ENCODE measurements at regions not wholly inside any gene's neighbourhood (a gene's known extent, or its start where the extent isn't known, plus 50 kb on each side); places are given as distances from the start of the nearest gene placed in this dataset.
"Not testable (repeated sequence)": the region's sequence is repeated elsewhere in the genome, so short reads cannot be mapped to it uniquely, and the experiment has no call there.

DNA sequence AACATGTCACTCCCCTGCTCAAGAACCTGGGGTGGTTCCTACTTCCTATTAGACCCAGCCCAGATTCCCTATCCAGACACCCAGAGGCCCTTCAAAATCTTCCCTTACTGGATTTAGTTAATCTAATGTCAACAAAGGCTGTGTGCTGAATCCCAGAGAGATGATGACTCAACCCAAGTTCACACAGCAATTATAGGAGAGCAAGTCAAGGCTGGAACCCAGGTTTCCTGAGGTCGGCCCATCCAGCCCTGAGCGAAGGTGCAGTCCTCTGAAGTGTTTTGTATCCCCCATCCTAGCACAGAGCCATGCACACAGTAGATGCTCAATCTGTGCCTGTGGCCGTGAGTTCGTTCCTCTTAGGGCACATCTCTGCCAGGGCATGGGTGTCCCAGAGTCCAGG lies 452.1 kb downstream of the GOLGA6L6 start:
- not testable (repeated sequence) for DNase-seq (ENCODE audit: low spot score)

DNA sequence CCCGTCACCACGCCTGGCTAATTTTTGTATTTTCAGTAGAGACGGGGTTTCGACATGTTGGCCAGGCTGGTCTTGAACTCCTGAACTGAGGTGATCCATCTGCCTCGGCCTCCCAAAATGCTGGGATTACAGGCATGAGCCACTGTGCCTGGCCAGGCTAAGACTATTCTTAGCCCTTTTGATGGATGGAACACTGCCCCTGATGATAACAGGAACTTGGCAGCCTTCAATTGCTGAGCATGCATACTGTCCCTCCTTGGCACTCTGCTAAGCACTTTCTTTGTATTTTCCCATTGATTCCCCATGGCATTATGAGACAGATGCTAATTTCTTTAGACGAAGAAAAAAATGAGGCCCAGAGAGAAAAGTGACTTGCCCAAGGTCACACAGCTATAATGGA lies 457.6 kb downstream of the GOLGA6L6 start:
- DNase-seq (ENCODE audit: low spot score) = not testable (repeated sequence)

DNA sequence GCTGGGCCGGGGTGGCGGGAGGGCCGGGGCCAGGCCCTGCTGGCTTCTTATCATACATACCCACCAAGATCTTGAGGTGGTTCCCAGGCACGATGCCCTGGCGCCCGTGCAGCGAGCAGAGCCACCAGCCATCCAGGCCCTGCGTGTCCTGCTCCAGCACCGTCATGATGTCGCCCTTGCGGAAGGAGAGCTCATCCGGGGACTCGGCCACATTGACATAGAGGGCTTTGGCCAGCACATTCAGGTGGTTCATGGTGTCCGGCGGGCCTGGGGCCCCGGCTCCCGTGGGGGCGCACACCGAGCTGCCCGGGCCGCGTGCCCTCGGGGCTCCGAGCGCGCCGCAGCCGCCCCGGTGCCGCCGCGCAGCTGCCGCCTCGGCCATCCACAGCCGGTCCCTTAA lies 467.5 kb downstream of the GOLGA6L6 start:
- DNase-seq (ENCODE audit: low spot score) = not testable (repeated sequence)

DNA sequence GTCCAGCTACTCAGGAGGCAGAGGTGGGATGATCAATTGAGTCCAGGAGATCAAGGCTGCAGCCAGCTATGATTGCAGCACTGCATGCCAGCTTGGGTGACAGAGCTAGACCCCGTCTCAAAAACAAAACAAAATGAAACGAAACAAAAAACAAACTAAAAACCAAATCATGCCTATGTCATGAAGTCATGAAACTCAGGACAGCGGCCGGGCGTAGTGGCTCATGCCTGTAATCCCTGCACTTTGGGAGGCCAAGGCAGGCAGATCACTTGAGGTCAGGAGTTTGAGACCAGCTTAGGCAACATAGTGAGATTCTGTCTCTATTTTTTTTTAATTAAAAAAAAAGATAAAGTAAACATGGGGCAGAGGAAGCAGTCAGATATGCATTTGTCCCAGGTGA lies 472.6 kb downstream of the GOLGA6L6 start:
- DNase-seq (ENCODE audit: low spot score) = not testable (repeated sequence)

DNA sequence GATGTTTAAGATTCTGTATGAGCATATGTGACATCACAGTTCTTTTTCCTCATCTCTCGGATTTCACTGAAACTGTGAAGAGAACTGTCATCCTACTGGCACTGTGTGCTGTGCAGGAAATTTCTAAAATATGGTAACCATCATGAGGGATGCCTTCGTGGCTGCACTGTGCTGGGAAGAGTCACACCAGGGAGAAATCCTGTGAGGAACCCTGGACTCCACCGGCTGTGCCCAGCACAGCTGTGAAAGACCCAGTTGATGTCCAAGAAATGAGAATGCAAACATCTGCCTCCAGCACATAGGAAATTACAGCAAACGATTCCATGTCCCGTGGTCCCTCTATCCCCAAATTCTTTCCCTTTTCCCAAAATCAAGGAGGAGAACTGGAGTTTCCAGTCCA lies 475.4 kb downstream of the GOLGA6L6 start:
- DNase-seq (ENCODE audit: low spot score) = not testable (repeated sequence)

DNA sequence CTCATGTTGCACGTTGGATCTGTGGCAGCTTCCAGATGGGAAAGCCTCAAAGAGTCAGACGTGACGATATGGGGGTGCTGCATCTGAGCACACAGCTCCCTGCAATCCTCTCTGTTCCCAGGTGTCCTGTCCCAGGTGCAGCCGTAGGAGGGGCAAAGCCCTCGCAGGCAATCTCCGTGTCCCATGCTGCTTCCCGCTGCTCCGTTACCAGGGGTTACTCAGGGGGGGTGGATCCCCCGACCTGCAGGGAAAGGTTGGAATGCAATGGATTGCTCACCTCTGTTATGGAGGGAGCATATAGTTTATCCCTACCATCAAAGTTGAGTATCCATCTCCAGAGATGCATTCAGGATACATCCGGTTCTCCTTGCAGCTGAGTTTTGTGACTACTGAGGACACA lies 476.1 kb downstream of the GOLGA6L6 start:
- DNase-seq (ENCODE audit: low spot score) = not testable (repeated sequence)

DNA sequence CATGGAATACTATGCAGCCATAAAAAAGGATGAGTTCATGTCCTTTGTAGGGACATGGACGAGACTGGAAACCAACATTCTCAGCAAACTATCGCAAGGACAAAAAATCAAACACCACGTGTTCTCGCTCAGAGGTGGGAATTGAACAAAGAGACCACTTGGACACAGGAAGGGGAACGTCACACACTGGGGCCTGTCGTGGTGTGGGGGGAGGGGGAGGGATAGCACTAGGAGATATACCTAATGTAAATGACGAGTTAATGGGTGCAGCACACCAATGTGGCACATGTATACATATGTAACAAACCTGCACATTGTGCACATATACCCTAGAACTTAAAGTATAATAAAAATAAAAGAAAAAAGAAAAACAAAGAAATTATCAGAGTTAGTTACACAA lies 478.4 kb downstream of the GOLGA6L6 start:
- DNase-seq (ENCODE audit: low spot score) = not testable (repeated sequence)

DNA sequence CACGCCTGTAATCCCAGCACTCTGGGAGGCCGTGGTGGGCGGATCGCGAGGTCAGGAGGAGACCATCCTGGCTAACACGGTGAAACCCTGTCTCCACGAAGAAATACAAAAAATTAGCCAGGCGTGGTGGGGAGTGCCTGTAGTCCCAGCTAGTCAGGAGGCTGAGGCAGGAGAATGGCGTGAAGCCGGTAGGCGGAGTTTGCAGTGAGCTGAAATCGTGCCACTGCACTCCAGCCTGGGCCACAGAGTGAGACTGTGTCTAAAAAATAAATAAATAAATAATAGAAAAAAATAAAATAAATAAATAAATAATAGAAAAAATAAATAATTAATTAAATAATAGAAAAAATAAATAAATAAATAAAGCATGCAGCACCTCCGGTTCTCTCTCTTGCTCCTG lies 480.8 kb downstream of the GOLGA6L6 start:
- not testable (repeated sequence) for DNase-seq (ENCODE audit: low spot score)

DNA sequence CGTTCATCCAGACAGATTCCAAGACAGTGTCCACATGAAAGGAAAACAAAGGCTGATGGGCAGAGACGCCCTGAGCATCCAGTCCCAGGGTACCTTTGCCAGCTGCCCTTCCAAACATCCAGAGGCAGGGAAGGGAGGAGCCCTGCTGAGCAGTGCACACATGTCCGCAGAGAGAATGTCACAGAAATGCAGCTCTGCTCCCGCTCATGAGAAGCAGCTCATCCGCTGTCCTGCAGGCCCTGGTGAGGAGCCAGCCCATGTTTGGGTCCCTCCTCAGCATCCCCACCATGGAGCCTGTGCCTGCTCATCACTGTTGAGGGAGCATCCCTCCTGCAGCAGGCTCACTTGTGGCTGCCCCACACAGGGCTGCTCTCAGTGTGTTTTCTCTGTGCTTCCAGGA lies 484.7 kb downstream of the GOLGA6L6 start:
- DNase-seq (ENCODE audit: low spot score) = not testable (repeated sequence)

DNA sequence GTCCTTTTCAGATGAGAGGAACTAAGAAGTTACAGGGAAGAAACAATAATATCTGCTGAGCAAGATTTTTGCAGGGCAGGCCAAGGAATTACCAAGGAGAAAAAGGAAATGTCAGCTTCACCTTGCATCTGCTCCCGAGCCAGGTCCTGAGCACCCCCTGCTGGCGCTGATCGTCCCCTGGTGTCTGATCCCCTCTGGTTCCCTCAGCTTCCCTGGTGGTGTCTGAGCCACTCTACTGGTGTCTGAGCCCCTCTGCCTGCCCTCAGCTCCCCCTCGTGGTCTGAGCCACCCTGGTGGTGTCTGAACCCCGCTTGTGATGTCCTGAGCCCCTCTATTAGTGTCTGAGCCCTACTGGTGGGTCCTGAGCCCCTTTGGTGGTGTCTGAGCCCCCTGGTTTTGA lies 485.7 kb downstream of the GOLGA6L6 start:
- DNase-seq (ENCODE audit: low spot score) = not testable (repeated sequence)

DNA sequence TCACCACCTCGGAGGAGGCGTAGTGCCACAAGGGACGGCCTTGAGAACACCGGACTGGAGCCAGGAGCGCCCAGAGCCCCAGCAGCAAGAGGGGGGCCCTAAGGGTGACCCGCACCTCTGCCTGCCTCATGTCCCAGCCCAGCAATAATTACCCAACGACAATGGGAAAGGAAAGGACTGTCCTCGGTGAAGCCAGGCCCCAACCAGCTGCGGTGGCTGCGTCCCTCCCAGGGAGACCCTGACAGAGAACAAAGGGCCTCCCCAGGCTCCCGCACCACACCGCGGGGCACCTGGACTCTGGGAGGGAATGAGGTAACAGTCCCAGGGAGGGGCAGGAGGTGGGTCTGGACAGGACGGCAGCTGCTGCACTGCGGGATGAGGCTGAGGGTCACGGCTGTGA lies 493.4 kb downstream of the GOLGA6L6 start:
- DNase-seq (ENCODE audit: low spot score) = not testable (repeated sequence)

DNA sequence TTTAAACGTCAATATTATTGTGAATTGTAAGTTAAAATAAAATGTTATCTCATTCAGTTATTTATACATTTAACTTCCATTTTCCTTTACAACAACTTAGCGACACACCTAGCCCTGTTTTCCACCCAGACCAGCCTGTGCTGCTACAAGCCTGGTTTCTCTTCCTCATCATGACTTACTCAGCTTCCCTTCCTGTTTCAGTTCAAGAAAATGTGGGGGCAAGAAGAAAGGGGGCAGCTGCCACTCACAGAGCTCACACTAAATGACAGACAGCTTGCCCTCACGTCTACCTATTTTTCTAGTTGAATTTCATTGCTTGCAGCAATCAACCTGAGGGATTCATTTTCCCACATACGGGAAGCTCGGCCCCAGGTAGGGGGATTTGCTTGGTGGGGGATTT lies 496.4 kb downstream of the GOLGA6L6 start:
- not testable (repeated sequence) for DNase-seq (ENCODE audit: low spot score)

DNA sequence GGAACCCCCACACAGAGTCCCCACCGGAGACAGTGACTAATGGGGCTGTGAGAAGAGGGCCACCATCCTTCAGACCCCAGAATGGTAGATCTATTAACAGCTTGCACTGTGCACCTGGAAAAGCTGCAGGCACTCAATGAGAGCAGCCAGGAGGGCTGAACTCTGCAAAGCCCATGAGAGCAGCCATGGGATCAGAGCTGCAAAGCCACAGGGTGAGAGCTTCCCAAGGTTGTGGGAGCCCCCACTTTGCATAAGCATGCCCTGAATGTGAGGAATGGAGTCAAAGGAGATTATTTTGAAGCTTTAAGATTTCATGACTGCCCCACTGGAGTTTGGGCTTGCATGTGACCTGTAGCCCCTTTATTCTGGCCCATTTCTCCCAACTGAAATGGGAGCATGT lies 500.9 kb downstream of the GOLGA6L6 start:
- not testable (repeated sequence) for DNase-seq (ENCODE audit: low spot score)

DNA sequence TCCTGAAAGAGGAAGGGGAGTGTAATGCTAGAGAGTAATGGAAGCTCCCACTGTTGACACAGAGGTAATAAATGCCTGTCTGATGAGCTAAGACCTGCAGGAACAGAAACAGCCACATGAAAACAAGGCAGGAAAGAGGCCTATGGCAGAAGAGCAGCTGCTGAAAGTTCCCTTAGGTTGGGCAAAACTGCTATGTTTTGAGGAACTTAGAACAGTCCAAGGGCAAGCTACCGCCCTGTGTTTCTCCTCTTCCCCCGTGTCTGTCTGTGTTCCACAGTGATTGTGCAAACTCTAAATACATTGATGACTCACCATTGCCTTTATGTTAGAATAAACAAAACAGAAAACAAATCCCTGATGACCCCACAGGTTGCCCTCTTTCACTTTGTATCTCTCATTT lies 516.6 kb downstream of the GOLGA6L6 start:
- not testable (repeated sequence) for DNase-seq (ENCODE audit: low spot score)

DNA sequence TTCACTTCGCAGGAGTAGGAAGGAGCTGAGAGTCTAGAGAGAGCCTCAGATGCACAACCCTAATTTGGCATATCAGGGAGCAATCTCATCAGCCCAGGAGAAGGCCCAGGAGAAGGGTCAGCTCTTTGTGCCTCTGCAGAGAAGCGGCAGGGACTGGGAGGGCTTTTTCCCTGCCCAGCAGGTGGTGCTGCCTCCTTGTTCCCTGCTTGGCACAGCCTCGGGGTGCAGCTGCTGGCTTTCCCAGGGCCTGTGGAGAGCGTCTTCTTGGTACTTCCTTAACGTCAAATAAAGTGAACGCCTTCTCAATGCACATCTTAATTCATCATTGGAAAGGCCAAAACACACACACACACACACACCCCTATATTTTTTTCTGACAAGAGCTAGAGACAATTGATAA lies 519.3 kb downstream of the GOLGA6L6 start:
- DNase-seq (ENCODE audit: low spot score) = not testable (repeated sequence)

DNA sequence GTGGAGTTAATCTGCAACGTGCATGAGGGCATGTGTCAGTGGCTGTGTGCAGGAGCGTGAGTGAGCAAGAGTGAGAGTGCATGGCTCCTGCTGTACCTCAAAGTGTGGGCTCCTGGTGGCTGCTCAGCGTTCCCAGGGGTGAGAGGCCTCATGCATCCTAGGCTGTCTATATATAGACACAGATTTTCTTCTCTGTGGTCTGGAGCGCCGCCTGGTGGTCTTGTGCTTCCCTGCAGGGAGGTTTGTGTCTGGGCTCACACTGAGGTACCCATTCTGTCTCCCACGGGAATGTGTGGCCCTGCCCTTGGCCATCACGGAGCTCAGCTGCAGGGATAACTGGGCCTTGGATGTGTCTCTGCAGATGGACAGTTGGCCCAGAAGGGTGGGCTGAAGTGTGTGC lies 520.2 kb downstream of the GOLGA6L6 start:
- not testable (repeated sequence) for DNase-seq (ENCODE audit: low spot score)

DNA sequence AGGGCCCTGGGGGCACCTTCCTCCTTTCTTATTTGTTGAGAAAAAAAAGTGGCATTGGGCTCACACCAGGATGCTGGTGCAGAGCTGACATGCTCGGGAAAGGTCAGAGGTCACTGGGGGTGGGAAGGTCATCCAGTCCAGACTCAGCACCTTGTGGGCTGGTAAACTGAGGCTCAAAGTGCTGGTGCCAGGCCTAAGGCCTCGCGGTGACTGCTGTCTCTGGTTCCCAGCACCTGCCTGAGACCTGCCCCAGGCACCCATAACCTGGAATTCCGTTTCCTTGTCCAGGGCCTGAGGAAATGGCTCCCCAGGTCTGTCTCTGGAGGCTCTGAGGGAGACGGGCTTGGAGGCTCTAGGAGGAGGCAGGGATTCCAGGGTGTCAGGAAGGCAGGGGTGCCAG lies 521.0 kb downstream of the GOLGA6L6 start:
- not testable (repeated sequence) for DNase-seq (ENCODE audit: low spot score)

DNA sequence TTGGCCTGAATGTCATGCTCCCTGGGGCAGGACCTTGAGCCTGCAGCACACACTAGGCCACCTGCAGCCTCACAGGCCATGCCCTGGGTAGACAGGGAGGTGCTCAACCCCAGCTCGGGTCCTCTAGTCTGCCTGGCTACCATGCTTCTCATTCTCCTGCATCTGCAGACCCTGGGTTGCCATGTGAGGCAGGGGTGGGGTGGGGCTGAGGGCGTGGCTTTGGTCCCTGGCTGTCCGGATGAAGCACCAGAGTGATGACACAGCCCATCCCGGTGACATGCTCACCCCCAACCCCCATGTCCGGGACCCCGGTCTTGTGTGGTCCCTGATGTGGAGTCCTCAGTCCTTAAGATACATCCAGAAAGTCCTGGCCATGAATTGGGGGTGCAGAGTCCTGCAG lies 521.8 kb downstream of the GOLGA6L6 start:
- DNase-seq (ENCODE audit: low spot score) = not testable (repeated sequence)

DNA sequence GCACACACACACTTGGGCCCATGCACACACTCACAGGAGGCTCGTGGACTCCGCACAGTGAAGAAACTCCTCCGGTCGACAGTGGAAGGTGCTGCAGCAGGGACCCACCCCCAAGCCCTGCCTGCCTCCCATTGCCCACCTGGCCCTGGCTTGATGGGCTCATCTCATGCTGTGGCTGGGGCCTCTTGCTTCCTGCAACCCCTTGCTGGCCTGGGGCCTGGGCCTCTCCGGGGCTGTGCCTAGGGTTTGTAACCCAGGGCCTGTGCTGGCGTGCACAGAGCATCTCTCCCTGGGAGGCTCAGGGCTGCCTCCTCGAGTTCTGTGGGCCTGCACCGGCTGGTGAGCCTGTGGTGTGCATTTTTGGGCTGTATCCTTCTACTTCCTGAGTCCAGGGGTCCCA lies 524.0 kb downstream of the GOLGA6L6 start:
- not testable (repeated sequence) for DNase-seq (ENCODE audit: low spot score)

DNA sequence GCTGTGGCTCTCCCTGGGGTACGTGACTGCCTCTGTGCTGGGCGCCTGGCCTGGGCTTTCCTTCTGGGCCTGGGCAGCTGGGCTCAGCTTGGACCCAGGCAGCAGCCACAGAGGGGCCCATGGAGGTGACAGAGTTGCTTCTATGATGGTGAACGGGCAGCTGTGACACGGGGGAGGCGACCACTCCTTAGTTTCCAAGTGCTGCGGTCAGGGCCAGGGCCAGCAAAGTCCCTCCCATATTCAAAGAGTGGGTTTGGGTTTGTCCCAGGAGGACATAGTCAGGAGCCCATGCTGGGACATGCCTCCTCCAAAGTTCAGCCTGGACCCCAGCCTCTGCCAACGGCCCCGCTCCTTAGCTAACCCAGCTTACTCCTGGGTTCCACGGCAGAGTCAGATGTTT lies 524.7 kb downstream of the GOLGA6L6 start:
- not testable (repeated sequence) for DNase-seq (ENCODE audit: low spot score)

DNA sequence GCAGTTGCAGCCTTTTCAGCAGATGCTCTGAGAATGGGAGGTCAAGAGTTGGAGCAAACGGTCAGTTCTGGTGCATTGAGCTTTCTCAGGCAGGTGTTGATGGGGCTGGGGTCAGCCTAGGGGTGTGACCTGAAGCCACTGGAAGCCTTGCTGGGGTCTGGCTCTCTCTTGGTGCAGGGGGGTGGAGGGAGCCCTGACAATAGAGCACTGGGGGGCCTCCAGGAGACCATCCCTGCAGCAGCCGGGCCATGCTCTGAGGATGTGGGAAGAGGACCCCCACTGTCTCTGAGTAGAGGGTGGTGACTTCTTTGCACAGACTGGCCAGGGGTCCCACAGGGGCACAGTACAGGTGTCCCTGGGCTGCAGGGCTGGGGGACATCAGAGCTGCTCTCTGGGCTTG lies 528.8 kb downstream of the GOLGA6L6 start:
- DNase-seq (ENCODE audit: low spot score) = not testable (repeated sequence)

DNA sequence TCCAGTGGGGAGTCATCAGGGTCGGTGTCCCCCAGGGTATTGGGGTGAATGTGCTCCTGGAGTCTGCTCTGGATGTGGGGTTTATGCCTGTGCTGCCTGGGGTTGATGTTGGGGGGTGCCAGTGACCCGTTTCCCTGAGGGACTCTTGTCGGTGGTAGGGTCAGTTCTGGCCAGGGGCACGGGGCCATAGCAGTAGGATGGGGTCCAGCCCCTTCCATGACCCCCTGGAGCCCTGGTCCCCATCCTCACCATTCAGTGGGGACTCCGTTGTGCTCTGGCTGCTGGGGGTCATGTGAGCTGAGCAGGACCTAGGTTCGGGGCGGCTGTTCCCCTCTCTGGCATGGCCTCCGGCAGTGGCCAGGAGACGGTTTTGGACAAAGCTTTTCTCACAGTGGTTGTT lies 530.8 kb downstream of the GOLGA6L6 start:
- DNase-seq (ENCODE audit: low spot score) = not testable (repeated sequence)

DNA sequence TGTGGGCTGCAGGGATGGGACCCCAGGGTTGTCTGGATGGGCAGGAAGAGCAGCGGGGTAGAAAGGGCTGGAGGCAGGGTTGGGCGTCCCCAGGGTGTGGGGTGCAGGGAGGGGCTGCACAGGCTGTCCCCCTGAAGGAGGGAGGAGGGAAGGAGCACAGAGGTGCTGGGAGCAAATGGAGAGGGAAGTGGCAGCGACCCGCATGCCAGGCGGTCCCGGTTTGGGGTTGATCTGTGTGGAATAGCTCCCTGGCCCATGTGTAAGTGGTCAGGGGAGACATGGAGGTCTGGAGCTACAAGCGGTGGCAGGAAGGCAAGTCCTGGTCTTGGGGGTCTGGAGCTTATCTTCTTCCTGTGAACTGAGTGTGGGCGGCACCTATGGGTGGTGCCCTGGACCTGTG lies 532.0 kb downstream of the GOLGA6L6 start:
- DNase-seq (ENCODE audit: low spot score) = not testable (repeated sequence)

DNA sequence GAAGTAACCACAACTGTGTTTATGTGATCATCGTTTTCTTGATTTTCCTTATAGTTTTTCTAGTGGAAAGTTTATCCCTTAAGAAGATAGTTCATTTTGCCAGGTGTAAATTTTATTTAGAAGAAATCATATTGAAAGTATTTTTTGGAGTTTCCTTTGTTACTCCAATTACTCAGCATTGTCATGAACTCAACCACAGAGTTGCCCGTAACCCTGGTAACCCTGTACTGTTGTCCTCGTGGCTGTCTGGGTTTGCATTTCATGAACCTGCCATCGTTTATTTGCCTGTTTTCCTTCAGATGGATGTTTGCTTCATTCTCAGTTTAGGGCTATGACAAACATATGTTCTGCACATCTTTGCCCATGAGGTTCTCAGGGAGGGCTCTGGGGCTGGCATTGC lies 534.3 kb downstream of the GOLGA6L6 start:
- DNase-seq (ENCODE audit: low spot score) = not testable (repeated sequence)

DNA sequence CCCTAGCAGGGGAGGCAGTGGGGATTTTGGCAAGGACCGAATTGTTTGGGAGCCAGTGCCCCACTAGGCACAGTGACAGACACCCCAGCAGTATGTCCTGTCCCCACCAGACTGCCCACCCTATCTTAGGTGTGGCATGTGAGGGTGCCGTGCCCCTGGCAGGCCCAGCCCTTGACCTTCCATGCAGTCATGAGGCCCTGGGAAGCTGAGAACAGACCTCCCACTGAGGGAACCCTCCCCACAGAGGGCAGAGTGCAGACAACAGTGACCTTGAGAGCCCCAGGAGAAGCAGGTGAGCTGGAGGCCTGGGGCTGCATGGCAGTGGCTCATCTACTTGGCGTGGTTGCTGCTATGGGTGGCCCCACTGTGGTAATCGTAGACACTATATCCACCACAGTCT lies 538.1 kb downstream of the GOLGA6L6 start:
- not testable (repeated sequence) for DNase-seq (ENCODE audit: low spot score)

Data from HuH-7 (cell line).